Hepatocyte (in vitro differentiated cells): ENCODE measurements at regions not wholly inside any gene's neighbourhood (a gene's known extent, or its start where the extent isn't known, plus 50 kb on each side); places are given as distances from the start of the nearest gene placed in this dataset.
"Not testable (repeated sequence)": the region's sequence is repeated elsewhere in the genome, so short reads cannot be mapped to it uniquely, and the experiment has no call there.

Experiments used
- DNase-seq: peaks from one replicate; pipeline ENCODE4 v3.0.0-alpha.2; 2016; ENCODE audit warnings: low spot score
- H2AFZ ChIP-seq: fragments of 200-600 bp; sonication (generic); 2 replicates; pipeline ENCODE4 v1.6.0; 2016; ENCODE audit warnings: antibody characterized with exemption, mild to moderate bottlenecking
- H3K27ac ChIP-seq: fragments of 200-600 bp; sonication (generic); 2 replicates; pipeline ENCODE4 v1.5.1; 2016; ENCODE audit warnings: mild to moderate bottlenecking
- H3K27me3 ChIP-seq: fragments of 200-600 bp; sonication (generic); 2 replicates; pipeline ENCODE4 v1.6.1; 2016
- H3K36me3 ChIP-seq: fragments of 200-600 bp; sonication (generic); replicated peaks from 2 replicates; pipeline ENCODE4 v1.5.1; 2016; ENCODE audit warnings: low read depth; ENCODE audit not compliant: insufficient read depth
- H3K4me1 ChIP-seq: fragments of 200-600 bp; sonication (generic); 2 replicates; pipeline ENCODE4 v1.5.1; 2016; ENCODE audit warnings: mild to moderate bottlenecking, moderate library complexity; ENCODE audit not compliant: insufficient read depth
- H3K4me2 ChIP-seq: fragments of 200-600 bp; sonication (generic); 2 replicates; pipeline ENCODE4 v1.6.0; 2016
- H3K4me3 ChIP-seq: fragments of 200-600 bp; sonication (generic); 2 replicates; pipeline ENCODE4 v1.5.1; 2016; ENCODE audit warnings: mild to moderate bottlenecking
- H3K79me2 ChIP-seq: fragments of 200-600 bp; sonication (generic); 2 replicates; pipeline ENCODE4 v1.6.0; 2017; ENCODE audit warnings: mild to moderate bottlenecking
- H3K9me2 ChIP-seq: fragments of 200-600 bp; sonication (generic); replicated peaks from 2 replicates; pipeline ENCODE4 v1.6.0; 2017; ENCODE audit warnings: mild to moderate bottlenecking; ENCODE audit not compliant: insufficient read depth
- H3K9me3 ChIP-seq: fragments of 200-600 bp; sonication (generic); 2 replicates; pipeline ENCODE4 v1.5.1; 2016; ENCODE audit warnings: low read depth, mild to moderate bottlenecking
- H4K20me1 ChIP-seq: fragments of 200-600 bp; sonication (generic); 2 replicates; pipeline ENCODE4 v1.6.0; 2016; ENCODE audit warnings: mild to moderate bottlenecking; ENCODE audit not compliant: insufficient read depth, poor library complexity, severe bottlenecking
- EZH2 ChIP-seq: fragments of 200-600 bp; sonication (generic); IDR thresholded peaks from 2 replicates; pipeline ENCODE4 v1.6.1; 2016; ENCODE audit warnings: antibody characterized with exemption, mild to moderate bottlenecking, borderline replicate concordance
- EZH2phosphoT487 ChIP-seq: fragments of 200-600 bp; sonication (generic); IDR thresholded peaks from one replicate; pipeline ENCODE4 v1.6.1; 2018; ENCODE audit warnings: antibody characterized with exemption, mild to moderate bottlenecking, low read depth, moderate library complexity; ENCODE audit not compliant: unreplicated experiment, severe bottlenecking
- WGBS: methylation state at CpG from one replicate; pipeline ENCODE4 v1.1.6; 2016; ENCODE audit warnings: low lambda C conversion rate; ENCODE audit errors: missing lambda C conversion rate; 5-methylcytosine and 5-hydroxymethylcytosine counted together
- TF ChIP-seq, protein P1 (sequence below): fragments of 200-600 bp; sonication (generic); IDR thresholded peaks from 2 replicates; pipeline ENCODE4 v1.5.1; 2016; ENCODE audit warnings: antibody characterized with exemption, mild to moderate bottlenecking; ENCODE audit not compliant: poor library complexity

DNA sequence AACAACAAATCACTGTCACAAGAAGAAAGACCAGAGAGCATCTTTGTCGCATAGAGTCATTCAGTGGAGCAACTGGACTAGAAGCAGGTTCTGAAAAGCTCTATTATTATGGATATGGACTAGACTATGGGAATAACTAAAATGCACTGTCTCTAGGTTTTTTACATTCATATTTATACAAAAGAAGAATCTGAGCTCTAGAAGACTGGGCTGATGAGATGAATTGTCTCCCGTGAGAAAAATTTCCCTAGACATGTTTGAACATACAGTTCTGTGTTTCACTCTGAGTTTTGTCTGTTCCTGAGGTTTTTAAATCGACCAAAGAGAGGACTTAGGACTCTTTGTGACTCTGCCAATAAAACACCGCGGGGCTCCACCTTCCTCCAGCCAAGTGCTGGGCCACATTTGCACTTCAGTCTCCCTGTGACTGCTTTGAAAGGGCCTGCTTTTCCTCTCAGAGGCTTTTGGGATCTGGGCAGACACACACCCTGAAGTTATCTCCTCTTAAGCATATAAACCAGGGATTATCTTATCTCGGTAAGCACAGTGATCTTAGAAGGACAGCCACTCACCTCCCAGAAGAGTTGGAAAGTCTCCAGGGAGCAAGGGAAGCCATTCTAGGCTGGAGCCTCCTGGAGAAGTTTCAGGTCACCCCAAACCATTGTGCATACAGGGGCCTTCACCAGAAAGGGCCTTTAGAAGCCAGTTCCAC, 101.0 kb upstream of the JCAD start:
- WGBS, result 17% methylated on average over 6 of the region's 6 CpGs
- Histone ChIP-seq H3K4me2 (peak overlapping the region; percentile 26), H2AFZ (no peak overlapping the region)

DNA sequence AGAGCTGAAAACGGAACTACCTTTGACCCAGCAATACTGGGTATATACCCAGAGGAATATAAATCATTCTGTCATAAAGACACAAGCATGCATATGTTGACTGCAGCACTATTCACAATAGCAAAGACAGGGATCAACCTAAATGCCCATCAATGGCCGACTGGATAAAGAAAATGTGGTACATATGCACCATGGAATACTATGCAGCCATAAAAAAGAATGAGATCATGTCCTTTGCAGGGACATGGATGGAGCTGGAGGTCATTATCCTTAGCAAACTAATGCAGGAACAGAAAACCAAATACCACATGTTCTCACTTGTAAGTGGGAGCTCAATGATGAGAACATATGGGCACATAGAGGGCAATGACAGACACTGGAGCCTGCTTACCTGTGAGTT, 100.2 kb upstream of the JCAD start:
- H3K4me2 ChIP-seq, H2AFZ ChIP-seq, H3K36me3 ChIP-seq, DNase-seq, H3K27me3 ChIP-seq, H3K9me3 ChIP-seq, H4K20me1 ChIP-seq, H3K9me2 ChIP-seq, H3K27ac ChIP-seq, H3K4me3 ChIP-seq, H3K79me2 ChIP-seq: not testable (repeated sequence)
- 89% methylated on average over 2 of the region's 2 CpGs for WGBS
- H3K4me1 ChIP-seq, result peaks cover 10% of the 10 kb centered on the region

More for the DNA sequence above, 101.0 kb upstream of the JCAD start:
- peak; percentile 50 for DNase-seq
- TF ChIP-seq EZH2phosphoT487, result no peak
- TF ChIP-seq, protein P1, sequence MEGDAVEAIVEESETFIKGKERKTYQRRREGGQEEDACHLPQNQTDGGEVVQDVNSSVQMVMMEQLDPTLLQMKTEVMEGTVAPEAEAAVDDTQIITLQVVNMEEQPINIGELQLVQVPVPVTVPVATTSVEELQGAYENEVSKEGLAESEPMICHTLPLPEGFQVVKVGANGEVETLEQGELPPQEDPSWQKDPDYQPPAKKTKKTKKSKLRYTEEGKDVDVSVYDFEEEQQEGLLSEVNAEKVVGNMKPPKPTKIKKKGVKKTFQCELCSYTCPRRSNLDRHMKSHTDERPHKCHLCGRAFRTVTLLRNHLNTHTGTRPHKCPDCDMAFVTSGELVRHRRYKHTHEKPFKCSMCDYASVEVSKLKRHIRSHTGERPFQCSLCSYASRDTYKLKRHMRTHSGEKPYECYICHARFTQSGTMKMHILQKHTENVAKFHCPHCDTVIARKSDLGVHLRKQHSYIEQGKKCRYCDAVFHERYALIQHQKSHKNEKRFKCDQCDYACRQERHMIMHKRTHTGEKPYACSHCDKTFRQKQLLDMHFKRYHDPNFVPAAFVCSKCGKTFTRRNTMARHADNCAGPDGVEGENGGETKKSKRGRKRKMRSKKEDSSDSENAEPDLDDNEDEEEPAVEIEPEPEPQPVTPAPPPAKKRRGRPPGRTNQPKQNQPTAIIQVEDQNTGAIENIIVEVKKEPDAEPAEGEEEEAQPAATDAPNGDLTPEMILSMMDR, result no peak
- no peak for TF ChIP-seq EZH2
- no peaks in the 10 kb centered on the region for H4K20me1 ChIP-seq
- H3K4me3 ChIP-seq, result no peak overlapping the region
- peak overlapping the region; percentile 28 for H3K27ac ChIP-seq
- H3K27me3 ChIP-seq, result no peaks in the 10 kb centered on the region
- no peaks in the 10 kb centered on the region for H3K9me3 ChIP-seq
- H3K36me3 ChIP-seq, result no peaks in the 10 kb centered on the region
- H3K4me1 ChIP-seq, result peaks cover 10% of the 10 kb centered on the region
- no peaks in the 10 kb centered on the region for H3K79me2 ChIP-seq
- no peaks in the 10 kb centered on the region for H3K9me2 ChIP-seq

DNA sequence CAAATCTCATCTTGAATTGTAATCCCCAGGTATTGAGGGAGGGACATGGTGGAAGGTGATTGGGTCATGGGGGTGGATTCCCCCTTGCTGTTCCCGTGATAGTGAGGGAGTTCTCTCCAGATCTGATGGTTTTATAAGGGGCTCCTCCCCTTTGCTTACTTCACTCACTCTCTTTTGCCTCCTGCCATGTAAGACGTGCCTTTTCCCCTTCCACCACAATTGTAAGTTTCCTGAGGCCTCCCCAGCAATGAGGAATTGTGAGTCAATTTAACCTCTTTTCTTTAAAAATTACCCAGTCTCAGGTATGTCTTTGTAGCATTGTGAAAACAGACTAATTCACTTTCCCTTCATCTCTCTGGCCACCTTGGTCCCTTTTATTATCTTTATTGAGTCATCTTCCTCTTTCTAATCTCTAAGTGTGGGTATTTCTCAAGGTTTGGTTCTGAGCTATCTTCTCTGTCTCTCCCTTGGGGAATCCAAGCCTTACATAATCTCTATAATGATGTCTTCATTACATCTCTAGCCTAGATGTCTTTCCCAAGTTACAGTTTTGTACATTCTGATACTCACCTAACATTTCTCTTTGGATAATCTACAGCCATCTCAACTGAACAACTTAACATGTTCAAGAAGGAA, 99.1 kb upstream of the JCAD start:
- no peaks in the 10 kb centered on the region for H3K79me2 ChIP-seq
- H2AFZ ChIP-seq, result no peak overlapping the region
- no peaks in the 10 kb centered on the region for H3K36me3 ChIP-seq
- H3K27me3 ChIP-seq, result no peaks in the 10 kb centered on the region
- H3K4me1 ChIP-seq, result peaks cover 10% of the 10 kb centered on the region
- no peak overlapping the region for H3K4me2 ChIP-seq
- no peak overlapping the region for H3K4me3 ChIP-seq
- TF ChIP-seq EZH2phosphoT487 (no peak), EZH2 (no peak)
- TF ChIP-seq, protein P1, result no peak
- no peak overlapping the region for H3K27ac ChIP-seq
- no peaks in the 10 kb centered on the region for H4K20me1 ChIP-seq
- 81% methylated on average over 2 of the region's 2 CpGs for whole genome bisulfite sequencing
- no peaks in the 10 kb centered on the region for H3K9me3 ChIP-seq
- H3K9me2 ChIP-seq, result no peaks in the 10 kb centered on the region
- DNase-seq, result no peak

DNA sequence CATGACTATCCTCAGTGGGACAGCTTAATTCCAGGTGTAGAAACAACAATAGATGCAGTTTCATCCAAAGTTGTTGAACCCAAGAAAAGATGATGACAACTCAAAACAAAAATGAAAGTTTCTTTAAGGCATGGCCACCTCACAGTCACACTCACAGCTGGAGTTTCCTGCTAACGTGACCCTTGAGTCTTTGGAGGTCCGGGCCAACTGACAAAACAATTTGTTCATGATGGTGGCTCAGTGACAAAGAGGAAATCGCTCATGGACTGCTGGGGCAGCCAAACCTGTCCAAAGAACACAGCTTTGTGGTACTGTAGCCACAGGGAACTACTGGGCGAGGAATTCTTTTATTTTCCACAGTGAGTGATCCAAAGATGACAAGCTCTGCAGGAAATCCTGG, 96.0 kb upstream of the JCAD start:
- Histone ChIP-seq H3K4me1 (peaks cover 4% of the 10 kb centered on the region), H3K9me2 (no peaks in the 10 kb centered on the region), H3K4me3 (no peak overlapping the region), H3K27ac (no peak overlapping the region), H3K27me3 (no peaks in the 10 kb centered on the region), H3K36me3 (no peaks in the 10 kb centered on the region), H3K79me2 (no peaks in the 10 kb centered on the region), H2AFZ (no peak overlapping the region), H3K9me3 (no peaks in the 10 kb centered on the region), H3K4me2 (no peak overlapping the region), H4K20me1 (no peaks in the 10 kb centered on the region)
- WGBS, result 87% methylated on average over 4 of the region's 4 CpGs
- no peak for DNase-seq
- TF ChIP-seq, protein P1, result no peak
- no peak for TF ChIP-seq EZH2
- TF ChIP-seq EZH2phosphoT487, result no peak
